Common myeloid progenitor, CD34-positive (primary cell): ENCODE measurements at regions not wholly inside any gene's neighbourhood (a gene's known extent, or its start where the extent isn't known, plus 50 kb on each side); places are given as distances from the start of the nearest gene placed in this dataset.
"Not testable (repeated sequence)": the region's sequence is repeated elsewhere in the genome, so short reads cannot be mapped to it uniquely, and the experiment has no call there.

ENCODE experiments used
- CTCF ChIA-PET: fragments of 350-600 bp; sonication (Branson Sonifier 250); formaldehyde crosslinking; loops from one replicate; lab custom pipeline; 2021; ENCODE audit warnings: antibody characterized with exemption; lab: Charles Lee
- POLR2A ChIA-PET: fragments of 350-600 bp; sonication (Branson Sonifier 250); formaldehyde crosslinking; loops from one replicate; lab custom pipeline; 2021; ENCODE audit warnings: antibody characterized with exemption; lab: Charles Lee
- DNase-seq, 3 donors: peaks; one replicate each; pipeline versions ENCODE4 v3.0.0 to v3.0.0-alpha.2; 2013
- H3K27ac ChIP-seq, 2 experiments: 1 replicate in 1 of 2; 2 replicates in 1 of 2; pipeline ENCODE4 v1.7.0; 2013; ENCODE audit warnings: inconsistent platforms in 2 of 2, low read length in 2 of 2, mild to moderate bottlenecking in 2 of 2, low read depth in 1 of 2, moderate library complexity in 1 of 2; ENCODE audit not compliant: severe bottlenecking in 2 of 2, insufficient read depth in 1 of 2, poor library complexity in 1 of 2
- H3K27me3 ChIP-seq, 5 experiments: replicated peaks in 2 of 5; 1 replicate in 3 of 5; 2 replicates in 2 of 5; pipeline versions ENCODE4 v1.6.1 to v1.7.0; 2013; ENCODE audit warnings: low read length in 4 of 5, mild to moderate bottlenecking in 2 of 5, moderate library complexity in 2 of 5, inconsistent platforms in 1 of 5; ENCODE audit not compliant: insufficient read depth in 5 of 5, control insufficient read depth in 4 of 5
- H3K36me3 ChIP-seq, 4 experiments: 1 replicate in 2 of 4; 2 replicates in 2 of 4; pipeline versions ENCODE4 v1.6.1 to v1.7.0; 2013; ENCODE audit warnings: low read length in 3 of 4, control low read depth in 1 of 4, mild to moderate bottlenecking in 1 of 4; ENCODE audit not compliant: control insufficient read depth in 4 of 4, insufficient read depth in 4 of 4
- H3K4me1 ChIP-seq, 4 experiments: 1 replicate in 3 of 4; 2 replicates in 1 of 4; pipeline versions ENCODE4 v1.6.1 to v1.7.1; 2013; ENCODE audit warnings: low read length in 3 of 4, mild to moderate bottlenecking in 3 of 4, control low read depth in 1 of 4, inconsistent platforms in 1 of 4, moderate library complexity in 1 of 4; ENCODE audit not compliant: control insufficient read depth in 4 of 4, insufficient read depth in 4 of 4; ENCODE audit errors: control extremely low read depth in 1 of 4
- H3K4me3 ChIP-seq, 7 experiments: 1 replicate in 4 of 7; 2 replicates in 3 of 7; pipeline versions ENCODE4 v1.5.1 to v1.7.0; 2013; ENCODE audit warnings: mild to moderate bottlenecking in 7 of 7, low read length in 6 of 7, moderate library complexity in 6 of 7, inconsistent platforms in 2 of 7, low read depth in 2 of 7, control low read depth in 1 of 7; ENCODE audit not compliant: insufficient read depth in 4 of 7, control insufficient read depth in 1 of 7; ENCODE audit errors: extremely low read depth in 1 of 7
- H3K9me3 ChIP-seq, 5 experiments: 1 replicate in 4 of 5; 2 replicates in 1 of 5; pipeline versions ENCODE4 v1.6.1 to v1.7.1; 2013; ENCODE audit warnings: low read length in 4 of 5, mild to moderate bottlenecking in 2 of 5, inconsistent platforms in 1 of 5, low read depth in 1 of 5, moderate library complexity in 1 of 5; ENCODE audit not compliant: control insufficient read depth in 4 of 5, insufficient read depth in 2 of 5; ENCODE audit errors: control extremely low read depth in 1 of 5
- WGBS: methylation state at CpG from one replicate; pipeline ENCODE4 v1.1.5; 2013; ENCODE audit not compliant: insufficient coverage; 5-methylcytosine and 5-hydroxymethylcytosine counted together

GRCh38 chr14:41476526-41476925, 130.2 kb upstream of the LRFN5 start:
- CTCF ChIA-PET = no interaction called here
- no CpG with 5 or more reads among the region's 1 CpG for WGBS
- POLR2A ChIA-PET = no interaction called here

GRCh38 chr14:41461380-41461779, 145.3 kb upstream of the LRFN5 start:
- Histone ChIP-seq H3K27ac (no peak overlapping the region), H3K36me3 (no peaks in the 10 kb centered on the region), H3K9me3 (no peaks in the 10 kb centered on the region), H3K27me3 (no peaks in the 10 kb centered on the region), H3K4me3 (no peak overlapping the region), H3K4me1 (no peaks in the 10 kb centered on the region)
- POLR2A ChIA-PET = no interaction called here
- DNase-seq = no peak
- CTCF ChIA-PET = no interaction called here

More at GRCh38 chr14:41476526-41476925, 130.2 kb upstream of the LRFN5 start:
- DNase-seq = no peak
- Histone ChIP-seq H3K36me3 (no peaks in the 10 kb centered on the region), H3K27ac (no peak overlapping the region), H3K4me3 (no peak overlapping the region), H3K4me1 (no peaks in the 10 kb centered on the region), H3K27me3 (no peaks in the 10 kb centered on the region), H3K9me3 (no peaks in the 10 kb centered on the region)

GRCh38 chr14:41457393-41457792, 149.3 kb upstream of the LRFN5 start:
- ChIA-PET POLR2A (no interaction called here), CTCF (no interaction called here)
- no peak overlapping the region for H3K27ac ChIP-seq
- H3K4me3 ChIP-seq = no peak overlapping the region
- H3K27me3 ChIP-seq = no peaks in the 10 kb centered on the region
- H3K4me1 ChIP-seq = no peaks in the 10 kb centered on the region
- H3K36me3 ChIP-seq = no peaks in the 10 kb centered on the region
- no CpG with 5 or more reads among the region's 1 CpG for WGBS
- no peaks in the 10 kb centered on the region for H3K9me3 ChIP-seq
- no peak for DNase-seq

GRCh38 chr14:41449066-41449465, 157.6 kb upstream of the LRFN5 start:
- CTCF ChIA-PET = no interaction called here
- H3K4me1 ChIP-seq = no peaks in the 10 kb centered on the region
- POLR2A ChIA-PET = no interaction called here
- H3K36me3 ChIP-seq = no peaks in the 10 kb centered on the region
- 30% methylated on average over 3 of the region's 3 CpGs for WGBS
- no peak for DNase-seq
- no peak overlapping the region for H3K27ac ChIP-seq
- H3K4me3 ChIP-seq = no peak overlapping the region
- no peaks in the 10 kb centered on the region for H3K9me3 ChIP-seq
- no peaks in the 10 kb centered on the region for H3K27me3 ChIP-seq

- DNase-seq = no peak
- H3K27me3 ChIP-seq = no peaks in the 10 kb centered on the region
- no peaks in the 10 kb centered on the region for H3K9me3 ChIP-seq
- H3K4me3 ChIP-seq = no peak overlapping the region
- CTCF ChIA-PET = no interaction called here
- WGBS = no CpG with 5 or more reads among the region's 2 CpGs
- POLR2A ChIA-PET = no interaction called here
- no peak overlapping the region for H3K27ac ChIP-seq
- H3K36me3 ChIP-seq = no peaks in the 10 kb centered on the region
- no peaks in the 10 kb centered on the region for H3K4me1 ChIP-seq
These were observed 160.7 kb upstream of the LRFN5 start for GRCh38 chr14:41446008-41446407.

GRCh38 chr14:41423503-41423902, 183.2 kb upstream of the LRFN5 start:
- 60% methylated on average over 1 of the region's 3 CpGs for WGBS

GRCh38 chr14:41421308-41421707, 185.4 kb upstream of the LRFN5 start:
- CTCF ChIA-PET, H3K4me3 ChIP-seq, DNase-seq: not testable (repeated sequence)

More at GRCh38 chr14:41423503-41423902, 183.2 kb upstream of the LRFN5 start:
- H3K9me3 ChIP-seq = no peaks in the 10 kb centered on the region
- no peak for DNase-seq
- no peaks in the 10 kb centered on the region for H3K4me1 ChIP-seq
- no peaks in the 10 kb centered on the region for H3K36me3 ChIP-seq
- H3K27me3 ChIP-seq = no peaks in the 10 kb centered on the region
- no peak overlapping the region for H3K27ac ChIP-seq
- H3K4me3 ChIP-seq = no peak overlapping the region
- ChIA-PET CTCF (no interaction called here), POLR2A (no interaction called here)

More at GRCh38 chr14:41421308-41421707, 185.4 kb upstream of the LRFN5 start:
- POLR2A ChIA-PET, H3K36me3 ChIP-seq, H3K27ac ChIP-seq, H3K27me3 ChIP-seq, H3K4me1 ChIP-seq, H3K9me3 ChIP-seq: not testable (repeated sequence)
- no CpG with 5 or more reads among the region's 6 CpGs for WGBS
